ENCODE measurements at regions not wholly inside any gene's neighbourhood (a gene's known extent, or its start where the extent isn't known, plus 50 kb on each side); places are given as distances from the start of the nearest gene placed in this dataset.

- no peak overlapping the region for H3K4me3 ChIP-seq (ENCODE audit: insufficient read depth, low read depth, low read length)
- H3K27me3 ChIP-seq (ENCODE audit: control insufficient read depth, insufficient read depth, low read length): no peaks in the 10 kb centered on the region
- H3K36me3 ChIP-seq (replicated peaks; ENCODE audit: control insufficient read depth, insufficient read depth, low read length): no peaks in the 10 kb centered on the region
- DNase-seq: no peak
Observed at GRCh38 chr20:4504814-4505213, 181.4 kb upstream of the PRNP start.

DNA sequence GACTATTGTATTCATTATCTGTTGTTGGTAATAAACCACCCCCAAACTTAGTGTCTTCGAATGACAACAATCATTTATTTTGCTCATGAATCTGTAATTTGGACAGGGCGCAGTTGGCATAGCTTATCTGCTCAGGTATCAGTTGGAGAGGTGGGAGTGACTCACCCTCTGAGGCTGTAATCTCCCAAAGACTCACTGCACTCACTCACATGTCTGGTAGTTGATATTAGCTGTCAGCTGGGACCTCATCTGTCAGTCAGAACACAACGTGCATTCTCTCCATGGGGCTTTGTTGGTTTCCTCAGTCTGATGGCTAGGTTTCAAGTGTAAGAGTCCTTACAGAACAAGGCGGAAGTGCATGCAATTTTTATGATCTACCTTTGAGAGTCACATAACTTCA lies 183.5 kb upstream of the PRNP start:
- no peak for DNase-seq
- Histone ChIP-seq H3K4me3 (ENCODE audit: insufficient read depth, low read depth, low read length) (no peak overlapping the region), H3K27me3 (ENCODE audit: control insufficient read depth, insufficient read depth, low read length) (no peaks in the 10 kb centered on the region), H3K36me3 (replicated peaks; ENCODE audit: control insufficient read depth, insufficient read depth, low read length) (no peaks in the 10 kb centered on the region)

DNA sequence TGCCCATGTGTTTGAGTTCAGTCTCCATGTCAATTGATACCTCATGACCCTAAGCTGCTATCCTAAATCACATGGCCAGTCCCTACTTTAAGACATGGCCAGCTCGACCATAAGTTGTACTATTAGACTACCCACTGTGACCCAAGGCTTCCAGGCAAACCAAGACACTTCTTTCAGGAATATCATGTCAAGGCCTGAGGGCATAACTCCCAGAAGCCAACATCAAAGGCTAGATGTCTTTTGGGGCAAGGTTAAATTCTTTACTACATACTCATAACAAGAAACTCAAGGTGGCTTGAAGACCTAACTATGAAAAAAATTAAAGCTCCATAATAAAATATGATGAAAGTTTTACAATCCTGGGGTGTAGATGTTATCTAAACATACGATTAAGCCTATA lies 192.9 kb upstream of the PRNP start:
- Histone ChIP-seq H3K36me3 (replicated peaks; ENCODE audit: control insufficient read depth, insufficient read depth, low read length) (no peaks in the 10 kb centered on the region), H3K4me3 (ENCODE audit: insufficient read depth, low read depth, low read length) (no peak overlapping the region), H3K27me3 (ENCODE audit: control insufficient read depth, insufficient read depth, low read length) (no peaks in the 10 kb centered on the region)
- no peak for DNase-seq

DNA sequence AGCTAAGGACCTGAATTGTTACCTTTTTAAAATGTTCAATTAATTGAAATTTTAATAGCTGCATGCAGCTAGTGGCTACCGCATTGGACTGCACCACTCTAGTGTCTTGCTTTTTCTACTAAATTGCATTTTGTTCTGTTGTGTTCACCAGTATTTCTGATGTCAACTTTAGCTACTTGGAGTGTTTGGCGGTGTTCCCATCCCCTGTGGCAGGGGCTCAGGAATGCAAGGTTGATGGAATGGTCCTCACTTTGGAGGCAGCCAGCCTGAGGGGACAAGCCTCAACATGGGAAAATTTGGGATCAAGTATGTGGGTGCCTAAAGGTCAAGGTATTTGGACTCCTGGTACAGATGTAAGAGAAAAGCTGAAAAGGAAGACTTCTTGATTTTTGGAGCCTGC lies 194.6 kb upstream of the PRNP start:
- H3K36me3 ChIP-seq (replicated peaks; ENCODE audit: control insufficient read depth, insufficient read depth, low read length): no peaks in the 10 kb centered on the region
- no peak overlapping the region for H3K4me3 ChIP-seq (ENCODE audit: insufficient read depth, low read depth, low read length)
- DNase-seq: no peak
- H3K27me3 ChIP-seq (ENCODE audit: control insufficient read depth, insufficient read depth, low read length): no peaks in the 10 kb centered on the region

GRCh38 chr20:4490606-4491280 lies 195.5 kb upstream of the PRNP start:
- H3K4me3 ChIP-seq (ENCODE audit: insufficient read depth, low read depth, low read length): no peak overlapping the region
- H3K27me3 ChIP-seq (ENCODE audit: control insufficient read depth, insufficient read depth, low read length): no peaks in the 10 kb centered on the region
- H3K36me3 ChIP-seq (replicated peaks; ENCODE audit: control insufficient read depth, insufficient read depth, low read length): no peaks in the 10 kb centered on the region
- DNase-seq: no peak

DNA sequence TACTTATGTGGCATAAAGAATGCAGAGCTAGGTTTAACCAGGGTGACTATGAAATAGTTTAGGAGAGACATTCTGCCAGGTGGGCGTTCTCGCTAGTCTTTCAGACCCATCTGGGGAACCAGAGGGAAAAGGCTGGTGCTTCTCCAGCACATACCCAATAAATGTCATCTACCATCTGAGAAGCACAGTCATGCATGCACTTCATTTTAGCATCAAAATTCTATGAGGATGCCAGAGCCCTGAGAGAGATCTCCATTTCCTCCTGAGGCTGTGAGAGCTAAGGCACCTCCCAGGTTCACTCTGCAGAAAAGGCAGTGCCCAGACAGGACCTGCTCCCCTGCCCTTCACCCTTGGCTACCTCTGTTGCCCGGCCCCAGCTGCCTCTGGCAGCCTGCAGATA lies 196.2 kb upstream of the PRNP start:
- H3K27me3 ChIP-seq (ENCODE audit: control insufficient read depth, insufficient read depth, low read length): no peaks in the 10 kb centered on the region
- DNase-seq: no peak
- H3K4me3 ChIP-seq (ENCODE audit: insufficient read depth, low read depth, low read length): no peak overlapping the region
- H3K36me3 ChIP-seq (replicated peaks; ENCODE audit: control insufficient read depth, insufficient read depth, low read length): no peaks in the 10 kb centered on the region

DNA sequence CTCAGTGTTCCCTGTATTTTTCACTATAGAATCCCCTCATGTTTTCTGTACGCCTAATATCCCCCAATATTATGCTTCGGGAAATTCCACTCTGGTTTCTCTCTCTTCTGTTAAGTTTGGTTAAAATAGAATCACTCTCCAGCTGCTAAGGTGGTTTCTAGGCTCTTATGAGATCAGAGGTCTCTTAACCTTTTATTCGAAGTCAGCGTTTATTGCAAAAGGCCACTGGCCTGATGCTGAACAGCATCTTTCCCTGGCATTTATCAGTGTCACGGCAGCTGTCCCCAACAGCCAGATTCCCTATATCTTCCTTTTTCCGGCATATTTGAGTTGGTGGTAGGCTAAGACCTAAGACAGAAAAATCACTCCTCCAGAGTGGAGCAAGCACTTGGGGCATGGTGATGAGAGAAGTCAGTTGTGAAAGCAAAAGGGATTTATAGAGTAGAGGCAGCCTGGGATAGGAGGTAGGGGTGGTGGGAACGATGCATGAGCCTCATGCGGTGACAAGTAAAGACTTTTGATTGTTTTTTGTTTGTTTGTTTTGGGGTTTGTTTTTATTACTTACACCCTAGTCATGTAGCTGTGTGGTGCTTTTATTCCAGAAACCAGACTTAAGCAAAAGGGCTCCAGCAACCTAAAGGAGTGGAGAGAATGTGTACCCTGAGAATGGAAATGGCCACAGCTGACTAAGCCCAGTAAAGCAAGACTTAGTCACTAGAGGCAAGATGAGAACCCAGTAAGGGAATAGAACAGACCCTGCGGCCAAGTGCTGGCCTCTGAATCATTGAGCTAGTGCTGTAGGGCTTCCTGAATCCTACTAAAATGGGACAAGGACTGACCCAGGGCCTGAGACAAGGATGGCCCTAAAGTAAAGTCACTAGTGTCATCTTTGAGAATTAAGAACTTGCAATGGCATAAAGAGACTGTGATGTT lies 197.6 kb upstream of the PRNP start:
- Histone ChIP-seq H3K27me3 (ENCODE audit: control insufficient read depth, insufficient read depth, low read length) (no peaks in the 10 kb centered on the region), H3K36me3 (replicated peaks; ENCODE audit: control insufficient read depth, insufficient read depth, low read length) (no peaks in the 10 kb centered on the region), H3K4me3 (ENCODE audit: insufficient read depth, low read depth, low read length) (no peak overlapping the region)
- no peak for DNase-seq

DNA sequence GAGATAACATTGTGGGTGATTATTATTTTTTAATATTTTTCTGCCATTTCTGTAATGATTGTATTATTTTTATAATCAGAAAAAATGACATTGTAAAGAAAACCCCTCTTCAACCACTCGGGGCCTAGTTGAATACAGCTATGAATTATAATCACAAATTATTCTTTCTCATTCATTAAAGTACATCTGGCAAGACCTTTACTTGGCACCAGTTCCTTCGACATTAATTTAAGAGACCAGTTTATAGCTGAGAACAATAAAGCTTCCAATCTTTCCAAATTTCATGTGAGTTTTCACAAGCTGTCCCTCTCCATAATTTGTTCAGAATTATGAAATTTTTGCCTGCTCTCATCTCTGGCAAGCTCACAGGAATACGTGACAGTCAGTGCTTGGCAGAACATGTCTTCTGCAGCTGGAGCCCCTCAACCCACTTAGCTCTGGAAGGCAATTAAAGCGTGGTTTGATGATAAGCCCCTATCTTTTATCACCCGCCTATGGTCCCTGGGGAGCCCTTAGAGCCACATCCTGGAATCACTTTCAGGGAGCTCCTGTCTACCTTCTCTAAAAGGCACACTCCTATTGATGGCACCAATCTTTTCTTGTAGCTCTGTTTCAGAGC lies 201.8 kb upstream of the PRNP start:
- no peaks in the 10 kb centered on the region for H3K27me3 ChIP-seq (ENCODE audit: control insufficient read depth, insufficient read depth, low read length)
- no peaks in the 10 kb centered on the region for H3K36me3 ChIP-seq (replicated peaks; ENCODE audit: control insufficient read depth, insufficient read depth, low read length)
- no peak for DNase-seq
- no peak overlapping the region for H3K4me3 ChIP-seq (ENCODE audit: insufficient read depth, low read depth, low read length)

DNA sequence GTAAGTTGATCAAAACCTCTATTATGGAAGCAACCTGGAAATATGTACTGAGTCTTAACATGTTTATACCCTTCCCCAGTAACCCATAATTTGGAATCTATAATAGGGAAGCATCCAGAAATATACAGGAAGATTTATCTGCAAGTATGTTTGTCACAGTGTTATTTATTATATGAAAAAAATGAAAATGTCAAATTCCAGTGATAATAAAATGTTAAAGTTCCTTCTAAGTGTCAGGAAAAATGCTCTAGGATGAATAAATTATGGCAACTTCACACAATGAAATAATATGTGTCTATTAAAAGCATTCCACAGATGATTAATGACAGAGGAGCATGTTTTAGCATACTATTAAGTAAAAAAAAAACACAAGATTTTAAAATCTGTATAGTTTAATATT lies 202.3 kb upstream of the PRNP start:
- Histone ChIP-seq H3K4me3 (ENCODE audit: insufficient read depth, low read depth, low read length) (no peak overlapping the region), H3K27me3 (ENCODE audit: control insufficient read depth, insufficient read depth, low read length) (no peaks in the 10 kb centered on the region), H3K36me3 (replicated peaks; ENCODE audit: control insufficient read depth, insufficient read depth, low read length) (no peaks in the 10 kb centered on the region)
- no peak for DNase-seq

DNA sequence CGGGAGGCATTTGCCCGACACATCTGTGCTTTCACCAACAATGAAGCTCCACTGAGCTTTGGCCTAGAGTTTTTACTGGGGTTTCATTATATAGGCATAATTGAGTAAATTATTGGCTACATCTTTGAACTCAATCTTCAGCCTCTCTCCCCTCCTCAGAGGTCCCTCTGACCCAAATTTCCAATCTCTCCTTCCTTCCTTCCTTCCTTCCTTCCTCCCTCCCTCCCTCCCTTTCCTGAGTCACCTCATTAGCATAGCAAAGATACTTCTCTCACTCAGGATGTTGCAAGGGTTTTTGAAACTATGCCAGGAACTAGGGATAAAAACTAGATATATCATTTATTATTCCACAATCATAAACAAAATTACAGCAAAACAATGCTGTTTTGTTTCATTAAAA lies 202.8 kb upstream of the PRNP start:
- no peak overlapping the region for H3K4me3 ChIP-seq (ENCODE audit: insufficient read depth, low read depth, low read length)
- no peaks in the 10 kb centered on the region for H3K36me3 ChIP-seq (replicated peaks; ENCODE audit: control insufficient read depth, insufficient read depth, low read length)
- DNase-seq: no peak
- H3K27me3 ChIP-seq (ENCODE audit: control insufficient read depth, insufficient read depth, low read length): no peaks in the 10 kb centered on the region

GRCh38 chr20:4480104-4480503 lies 206.2 kb upstream of the PRNP start:
- Histone ChIP-seq H3K27me3 (ENCODE audit: control insufficient read depth, insufficient read depth, low read length) (no peaks in the 10 kb centered on the region), H3K4me3 (ENCODE audit: insufficient read depth, low read depth, low read length) (no peak overlapping the region)
- DNase-seq: no peak

DNA sequence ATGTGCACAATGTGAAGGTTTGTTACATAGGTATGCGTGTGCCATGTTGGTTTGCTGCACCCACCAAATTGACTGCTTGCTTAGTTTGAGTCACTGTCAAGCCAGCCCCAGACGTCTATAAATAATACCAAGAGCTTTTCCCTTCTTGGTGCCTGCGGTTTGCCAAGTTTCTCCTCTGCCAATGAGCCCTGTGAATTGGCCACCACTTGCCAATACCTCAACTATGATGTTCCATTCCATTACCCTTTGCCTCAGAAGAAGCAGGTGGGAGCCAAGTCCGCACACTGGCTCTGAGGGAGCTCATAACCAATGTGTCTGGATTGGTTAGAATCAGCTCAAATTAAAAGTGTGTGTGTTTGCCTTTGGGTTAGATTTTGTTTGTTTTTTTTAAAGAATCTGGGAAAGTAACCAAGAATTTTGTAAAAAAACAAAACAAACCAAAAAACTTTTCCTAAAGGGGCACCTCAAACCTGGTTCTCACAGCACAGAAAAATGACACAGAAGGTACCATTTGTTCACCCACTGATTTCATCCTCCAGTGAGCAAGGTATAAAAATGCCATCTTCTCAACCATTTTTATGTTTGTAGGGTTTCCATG lies 209.3 kb upstream of the PRNP start:
- no peaks in the 10 kb centered on the region for H3K27me3 ChIP-seq (ENCODE audit: control insufficient read depth, insufficient read depth, low read length)
- no peaks in the 10 kb centered on the region for H3K36me3 ChIP-seq (replicated peaks; ENCODE audit: control insufficient read depth, insufficient read depth, low read length)
- no peak overlapping the region for H3K4me3 ChIP-seq (ENCODE audit: insufficient read depth, low read depth, low read length)
- DNase-seq: no peak

More at GRCh38 chr20:4480104-4480503, 206.2 kb upstream of the PRNP start:
- no peaks in the 10 kb centered on the region for H3K36me3 ChIP-seq (replicated peaks; ENCODE audit: control insufficient read depth, insufficient read depth, low read length)

- Histone ChIP-seq H3K27me3 (ENCODE audit: control insufficient read depth, insufficient read depth, low read length) (no peaks in the 10 kb centered on the region), H3K4me3 (ENCODE audit: insufficient read depth, low read depth, low read length) (no peak overlapping the region), H3K36me3 (replicated peaks; ENCODE audit: control insufficient read depth, insufficient read depth, low read length) (no peaks in the 10 kb centered on the region)
- no peak for DNase-seq
Observed at GRCh38 chr20:4472906-4473305, 213.3 kb upstream of the PRNP start.

GRCh38 chr20:4471221-4471620 lies 215.0 kb upstream of the PRNP start:
- Histone ChIP-seq H3K27me3 (ENCODE audit: control insufficient read depth, insufficient read depth, low read length) (no peaks in the 10 kb centered on the region), H3K36me3 (replicated peaks; ENCODE audit: control insufficient read depth, insufficient read depth, low read length) (no peaks in the 10 kb centered on the region), H3K4me3 (ENCODE audit: insufficient read depth, low read depth, low read length) (no peak overlapping the region)
- no peak for DNase-seq

- Histone ChIP-seq H3K36me3 (replicated peaks; ENCODE audit: control insufficient read depth, insufficient read depth, low read length) (no peaks in the 10 kb centered on the region), H3K4me3 (ENCODE audit: insufficient read depth, low read depth, low read length) (no peak overlapping the region), H3K27me3 (ENCODE audit: control insufficient read depth, insufficient read depth, low read length) (no peaks in the 10 kb centered on the region)
- no peak for DNase-seq
Observed at GRCh38 chr20:4470375-4470774, 215.9 kb upstream of the PRNP start.

Measured in H7 (cell line).